ENCODE measurements at regions not wholly inside any gene's neighbourhood (a gene's known extent, or its start where the extent isn't known, plus 50 kb on each side); places are given as distances from the start of the nearest gene placed in this dataset.

- DNase-seq (ENCODE audit: extremely low read depth, low read depth) = no peak
- no peak for TF ChIP-seq CTCF (IDR thresholded peaks at IDR 0.05; ENCODE audit: low read depth, low read length)
These were observed 947.7 kb upstream of the TENM4 start for GRCh38 chr11:80388536-80388935.

DNA sequence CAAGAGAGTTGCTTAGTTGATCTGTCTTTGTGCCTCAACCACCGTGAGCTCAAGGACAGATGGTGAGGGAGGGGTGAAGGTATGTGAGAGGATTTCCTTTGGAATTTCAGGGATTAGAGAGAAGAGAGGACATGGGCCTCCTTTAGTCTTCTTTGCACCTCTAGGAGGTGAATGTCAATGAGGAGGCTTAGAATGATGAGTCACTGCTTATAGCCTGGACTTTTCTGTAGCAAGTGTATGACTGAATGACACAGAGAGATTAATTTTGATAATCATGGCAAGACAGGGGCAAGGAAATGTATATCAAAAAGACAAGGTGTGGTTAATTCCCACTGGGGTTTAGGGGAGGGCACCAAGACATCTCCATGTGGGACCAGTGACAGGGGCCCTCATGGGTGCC lies 947.3 kb upstream of the TENM4 start:
- no peak for DNase-seq (ENCODE audit: extremely low read depth, low read depth)
- no peak for TF ChIP-seq CTCF (IDR thresholded peaks at IDR 0.05; ENCODE audit: low read depth, low read length)

- TF ChIP-seq CTCF (IDR thresholded peaks at IDR 0.05; ENCODE audit: low read depth, low read length) = no peak
- DNase-seq (ENCODE audit: extremely low read depth, low read depth) = no peak
These were observed 942.8 kb upstream of the TENM4 start for GRCh38 chr11:80383655-80384054.

- DNase-seq (ENCODE audit: extremely low read depth, low read depth) = no peak
These were observed 938.9 kb upstream of the TENM4 start for GRCh38 chr11:80379620-80380278.

DNA sequence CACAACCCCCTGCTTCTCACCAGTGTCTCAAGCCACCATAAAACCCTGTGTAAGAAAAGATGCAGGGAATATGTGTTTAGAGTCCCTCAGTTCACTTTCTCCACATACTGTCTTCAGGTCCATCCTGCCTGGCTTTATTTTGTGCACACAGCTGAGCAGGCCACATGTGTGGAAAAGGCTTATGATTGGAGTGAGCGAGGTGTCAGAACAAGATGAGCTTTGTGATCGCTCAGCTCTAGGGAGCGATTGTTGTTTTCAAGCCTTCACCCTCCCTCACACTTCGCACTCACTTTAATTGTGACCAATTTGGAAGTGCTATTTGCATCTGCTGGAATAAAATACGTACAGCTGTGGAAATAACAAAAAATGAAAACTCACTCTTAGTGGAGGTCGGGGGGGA lies 931.1 kb upstream of the TENM4 start:
- DNase-seq (ENCODE audit: extremely low read depth, low read depth) = no peak
- no peak for TF ChIP-seq CTCF (IDR thresholded peaks at IDR 0.05; ENCODE audit: low read depth, low read length)

More at GRCh38 chr11:80379620-80380278, 938.9 kb upstream of the TENM4 start:
- no peak for TF ChIP-seq CTCF (IDR thresholded peaks at IDR 0.05; ENCODE audit: low read depth, low read length)

DNA sequence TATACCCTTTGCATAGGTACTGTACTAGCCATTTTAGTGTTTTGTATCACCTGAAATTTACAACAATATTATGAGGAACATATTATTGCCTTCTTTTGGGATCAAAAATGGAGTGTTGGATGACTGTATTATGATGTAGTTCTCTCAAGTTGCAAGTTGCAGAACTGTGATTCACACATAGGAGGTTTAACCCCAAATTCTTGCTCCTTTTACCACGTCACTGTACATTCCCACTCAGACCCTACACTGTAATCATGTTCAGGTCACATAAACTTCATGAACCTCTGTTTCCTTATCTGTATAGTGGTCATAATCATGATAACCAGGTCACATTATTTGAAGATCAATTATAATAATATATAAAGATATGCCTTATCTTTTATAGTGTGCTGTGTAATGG lies 925.1 kb upstream of the TENM4 start:
- DNase-seq (ENCODE audit: extremely low read depth, low read depth) = no peak
- no peak for TF ChIP-seq CTCF (IDR thresholded peaks at IDR 0.05; ENCODE audit: low read depth, low read length)

- no peak for TF ChIP-seq CTCF (IDR thresholded peaks at IDR 0.05; ENCODE audit: low read depth, low read length)
- DNase-seq (ENCODE audit: extremely low read depth, low read depth) = no peak
These were observed 924.4 kb upstream of the TENM4 start for GRCh38 chr11:80365076-80365725.

All from AG09319 (cell line).